Left ventricle myocardium inferior (tissue), 1 donor: ENCODE measurements at regions not wholly inside any gene's neighbourhood (a gene's known extent, or its start where the extent isn't known, plus 50 kb on each side); places are given as distances from the start of the nearest gene placed in this dataset.

ENCODE experiments used
- DNase-seq: peaks from one replicate; pipeline ENCODE4 v3.0.0-alpha.2; 2020
- H3K27ac ChIP-seq: fragments of 200-600 bp; replicated peaks from 2 replicates; pipeline ENCODE4 v1.8.0; 2021
- H3K27me3 ChIP-seq: fragments of 200-600 bp; 2 replicates; pipeline ENCODE4 v1.8.0; 2021; ENCODE audit warnings: low read depth
- H3K36me3 ChIP-seq: fragments of 200-600 bp; 2 replicates; pipeline ENCODE4 v1.8.0; 2021
- H3K4me1 ChIP-seq: fragments of 200-600 bp; 2 replicates; pipeline ENCODE4 v1.8.0; 2021
- H3K4me3 ChIP-seq: fragments of 200-600 bp; 2 replicates; pipeline ENCODE4 v1.8.0; 2021; ENCODE audit warnings: mild to moderate bottlenecking, moderate library complexity
- H3K9me3 ChIP-seq: fragments of 200-600 bp; replicated peaks from 2 replicates; pipeline ENCODE4 v1.8.0; 2021
- CTCF ChIP-seq: fragments of 200-600 bp; IDR thresholded peaks from 2 replicates; pipeline ENCODE4 v1.8.0; 2021; ENCODE audit warnings: antibody characterized with exemption, mild to moderate bottlenecking, borderline replicate concordance
- intact Hi-C: fragments of 100-400 bp; cut with micrococcal nuclease; formaldehyde crosslinking; loops from one replicate; pipeline ENCODE4 v1.11.0; 2022
- donor health status: DM: no; HTN: yes; CAD: no; lungs with severe emphysema.

DNA sequence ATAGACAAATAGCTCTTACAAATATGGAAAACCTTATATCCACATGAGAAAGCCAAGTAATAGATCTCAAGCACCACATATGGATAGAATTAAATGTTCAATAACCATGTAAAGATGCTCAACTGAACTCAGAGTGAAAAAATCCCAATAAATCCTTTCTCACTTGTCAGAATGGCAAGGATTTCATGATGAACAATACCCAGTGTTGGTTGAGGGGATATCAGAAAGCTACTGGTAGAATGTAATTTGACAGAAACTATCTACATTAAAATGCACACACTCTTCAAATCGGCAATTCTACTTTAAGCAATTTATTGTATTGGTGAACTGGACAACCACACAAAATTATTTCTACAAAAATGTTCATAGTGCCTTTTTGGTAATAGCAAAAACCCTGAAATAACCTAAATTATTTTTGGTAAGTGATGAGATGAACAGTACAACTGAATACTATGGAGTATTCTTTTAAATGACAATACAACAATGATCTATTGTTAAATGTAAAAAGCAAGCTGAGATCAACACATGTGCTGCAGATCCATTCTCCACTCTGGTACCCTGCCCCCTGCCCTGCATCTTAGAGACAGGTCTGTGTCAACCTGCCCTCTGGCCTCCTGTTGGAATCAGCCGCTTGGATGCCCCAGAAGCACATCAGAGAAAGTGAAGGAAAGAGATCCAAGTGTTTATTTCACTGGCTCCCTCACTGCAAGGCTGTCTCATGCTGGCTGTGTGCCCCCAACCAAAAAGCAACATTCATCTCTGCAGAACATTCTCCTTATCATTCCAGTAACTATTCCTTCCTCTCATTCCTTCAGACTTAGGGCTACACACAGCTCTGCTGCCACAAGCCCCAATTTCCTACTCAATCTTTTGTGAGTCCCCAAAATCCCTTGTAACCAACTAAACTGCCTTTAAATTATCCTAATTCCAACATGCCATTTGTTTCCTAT, 442.5 kb downstream of the LRATD1 start:
- no peak for DNase-seq
- Histone ChIP-seq H3K9me3 (no peaks in the 10 kb centered on the region), H3K27me3 (no peaks in the 10 kb centered on the region), H3K27ac (no peak overlapping the region), H3K4me1 (no peaks in the 10 kb centered on the region), H3K36me3 (no peaks in the 10 kb centered on the region), H3K4me3 (no peak overlapping the region)
- intact Hi-C loops, result no loop called here
- no peak for TF ChIP-seq CTCF

DNA sequence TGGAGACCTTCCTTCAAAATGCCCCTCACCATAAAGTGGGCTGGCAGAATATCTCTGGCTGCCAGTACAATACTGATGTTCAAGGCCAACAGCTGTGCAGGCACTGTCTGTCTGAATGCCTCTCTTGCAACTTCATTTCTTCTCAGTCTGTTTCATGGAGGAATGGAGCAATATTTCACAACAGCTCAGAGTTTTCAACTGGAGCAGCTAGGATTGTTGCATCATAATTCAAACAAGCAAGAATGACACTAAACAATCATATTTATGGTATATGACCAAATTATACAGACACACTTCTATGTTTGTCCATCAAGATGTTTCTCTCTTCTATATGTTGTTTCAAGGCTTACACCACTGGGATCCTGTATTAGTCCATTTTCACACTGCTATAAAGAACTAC, 444.2 kb downstream of the LRATD1 start:
- intact Hi-C loops, result no loop called here
- H3K4me3 ChIP-seq, result no peak overlapping the region
- H3K9me3 ChIP-seq, result no peaks in the 10 kb centered on the region
- TF ChIP-seq CTCF, result no peak
- H3K27ac ChIP-seq, result no peak overlapping the region
- no peaks in the 10 kb centered on the region for H3K36me3 ChIP-seq
- DNase-seq, result no peak
- no peaks in the 10 kb centered on the region for H3K4me1 ChIP-seq
- H3K27me3 ChIP-seq, result peaks cover 4% of the 10 kb centered on the region

DNA sequence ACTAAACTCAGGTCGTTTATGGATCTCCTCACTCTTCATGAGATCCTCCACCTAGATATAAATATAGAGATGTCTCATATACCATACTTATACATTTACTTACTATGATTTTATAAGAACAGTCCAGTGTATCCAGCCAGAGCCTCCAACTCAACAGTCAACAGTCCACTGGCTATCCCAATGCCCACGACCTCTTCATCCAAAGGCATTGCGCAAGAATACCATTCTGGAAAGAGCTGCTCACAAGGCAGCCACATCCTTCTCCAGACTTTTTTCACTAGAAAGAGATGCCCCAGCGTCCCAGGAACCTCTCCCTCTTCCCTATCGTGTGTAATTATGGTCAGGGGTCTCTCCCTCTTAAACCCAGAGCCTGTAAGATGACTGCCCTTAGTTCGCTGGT, 448.8 kb downstream of the LRATD1 start:
- intact Hi-C loops, result no loop called here
- H3K9me3 ChIP-seq, result no peaks in the 10 kb centered on the region
- no peak for DNase-seq
- H3K27ac ChIP-seq, result no peak overlapping the region
- TF ChIP-seq CTCF, result no peak
- no peaks in the 10 kb centered on the region for H3K36me3 ChIP-seq
- H3K4me1 ChIP-seq, result no peaks in the 10 kb centered on the region
- H3K4me3 ChIP-seq, result no peak overlapping the region
- H3K27me3 ChIP-seq, result peaks cover 4% of the 10 kb centered on the region

DNA sequence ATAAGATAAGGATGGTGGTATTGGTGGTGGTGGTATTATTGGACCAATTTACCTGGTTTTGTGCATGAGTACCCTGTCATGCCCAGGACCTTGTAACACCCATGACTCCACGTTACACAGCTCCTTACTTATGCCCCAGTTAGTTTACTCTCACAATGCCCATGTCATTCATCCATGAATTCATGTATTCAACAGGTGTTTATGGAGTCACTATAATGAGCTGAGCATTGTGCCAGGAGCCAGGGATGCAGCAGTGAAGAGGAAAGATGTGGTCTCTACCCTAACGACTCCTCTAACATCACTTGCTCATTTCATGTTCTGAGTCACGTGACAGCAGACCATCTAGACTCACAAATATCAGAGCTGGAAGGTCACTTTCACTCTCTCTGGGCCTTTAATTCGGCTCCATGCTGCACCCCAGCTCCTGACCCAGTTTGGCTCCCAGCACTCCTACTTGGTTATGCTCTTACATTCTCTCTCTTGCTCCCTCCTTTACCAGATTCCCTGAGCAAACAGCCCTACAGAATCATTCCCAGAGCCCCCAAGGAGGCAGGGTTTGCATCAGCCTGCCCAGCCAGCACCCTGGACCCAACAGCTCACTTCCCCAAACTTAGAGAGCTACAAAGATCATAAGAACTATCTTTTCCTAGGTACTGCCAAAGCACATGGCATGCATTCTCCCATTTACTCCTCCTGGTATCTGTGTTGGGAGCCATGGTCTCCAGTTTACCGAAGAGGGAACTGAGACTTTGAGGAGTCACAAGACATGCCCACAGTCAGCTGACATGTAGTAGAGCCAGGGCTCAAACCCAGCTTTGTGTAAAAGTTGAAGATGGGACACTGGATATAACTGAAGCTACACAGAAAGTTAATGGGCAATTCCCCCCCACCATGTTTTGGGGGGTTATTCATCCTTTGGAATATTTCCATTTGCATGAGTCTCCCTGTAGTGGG, 449.9 kb downstream of the LRATD1 start:
- intact Hi-C loops, result no loop called here
- Histone ChIP-seq H3K4me3 (no peak overlapping the region), H3K27ac (no peak overlapping the region), H3K9me3 (no peaks in the 10 kb centered on the region), H3K4me1 (no peaks in the 10 kb centered on the region), H3K27me3 (peaks cover 4% of the 10 kb centered on the region), H3K36me3 (no peaks in the 10 kb centered on the region)
- no peak for TF ChIP-seq CTCF
- DNase-seq, result no peak

- intact Hi-C loops, result no loop called here
- Histone ChIP-seq H3K36me3 (no peaks in the 10 kb centered on the region), H3K4me1 (no peaks in the 10 kb centered on the region), H3K27ac (no peak overlapping the region), H3K4me3 (no peak overlapping the region), H3K27me3 (peaks cover 4% of the 10 kb centered on the region), H3K9me3 (no peaks in the 10 kb centered on the region)
- DNase-seq, result no peak
- TF ChIP-seq CTCF, result no peak
Measured at GRCh38 chr2:15084826-15085489, 452.4 kb downstream of the LRATD1 start.
